ENCODE measurements at regions not wholly inside any gene's neighbourhood (a gene's known extent, or its start where the extent isn't known, plus 50 kb on each side); places are given as distances from the start of the nearest gene placed in this dataset.
"Not testable (repeated sequence)": the region's sequence is repeated elsewhere in the genome, so short reads cannot be mapped to it uniquely, and the experiment has no call there.

- H3K4me1 ChIP-seq = no peaks in the 10 kb centered on the region
- no peak overlapping the region for H3K27ac ChIP-seq
- H3K4me3 ChIP-seq = no peak overlapping the region
- H3K9me3 ChIP-seq = no peaks in the 10 kb centered on the region
- intact Hi-C loops (cut with DNase I) = no loop called here
- no peaks in the 10 kb centered on the region for H3K27me3 ChIP-seq
- no peak for DNase-seq (ENCODE audit: extremely low spot score in 2 of 2)
- TF ChIP-seq POLR2AphosphoS5 (IDR thresholded peaks at IDR 0.05; ENCODE audit: insufficient read depth in 1 of 2, low read depth in 1 of 2) = no peak
- no peak for TF ChIP-seq POLR2A (IDR thresholded peaks at IDR 0.05)
- no peak for TF ChIP-seq CTCF (IDR thresholded peaks at IDR 0.05)
- no peaks in the 10 kb centered on the region for H3K36me3 ChIP-seq
Observed at GRCh38 chr3:66642484-66642883, 141.7 kb upstream of the LRIG1 start.

- H3K27ac ChIP-seq = no peak overlapping the region
- no peak overlapping the region for H3K4me3 ChIP-seq
- TF ChIP-seq POLR2AphosphoS5 (IDR thresholded peaks at IDR 0.05; ENCODE audit: insufficient read depth in 1 of 2, low read depth in 1 of 2) = no peak
- TF ChIP-seq POLR2A (IDR thresholded peaks at IDR 0.05) = no peak
- TF ChIP-seq CTCF (IDR thresholded peaks at IDR 0.05) = no peak
- no peaks in the 10 kb centered on the region for H3K4me1 ChIP-seq
- H3K36me3 ChIP-seq = no peaks in the 10 kb centered on the region
- no peaks in the 10 kb centered on the region for H3K27me3 ChIP-seq
- intact Hi-C loops (cut with DNase I) = no loop called here
- no peak for DNase-seq (ENCODE audit: extremely low spot score in 2 of 2)
- H3K9me3 ChIP-seq = no peaks in the 10 kb centered on the region
Observed at GRCh38 chr3:66644549-66644948, 143.7 kb upstream of the LRIG1 start.

GRCh38 chr3:66648975-66649374, 148.2 kb upstream of the LRIG1 start:
- DNase-seq (ENCODE audit: extremely low spot score in 2 of 2) = no peak
- H3K27ac ChIP-seq = no peak overlapping the region
- no peaks in the 10 kb centered on the region for H3K4me1 ChIP-seq
- intact Hi-C loops (cut with DNase I) = no loop called here
- TF ChIP-seq POLR2AphosphoS5 (IDR thresholded peaks at IDR 0.05; ENCODE audit: insufficient read depth in 1 of 2, low read depth in 1 of 2) (no peak), POLR2A (IDR thresholded peaks at IDR 0.05) (no peak), CTCF (IDR thresholded peaks at IDR 0.05) (no peak)
- no peak overlapping the region for H3K4me3 ChIP-seq
- no peaks in the 10 kb centered on the region for H3K36me3 ChIP-seq
- H3K9me3 ChIP-seq = no peaks in the 10 kb centered on the region
- no peaks in the 10 kb centered on the region for H3K27me3 ChIP-seq

- H3K27me3 ChIP-seq; H3K36me3 ChIP-seq; H3K4me1 ChIP-seq; H3K27ac ChIP-seq; DNase-seq (ENCODE audit: extremely low spot score in 2 of 2); H3K4me3 ChIP-seq; H3K9me3 ChIP-seq; intact Hi-C loops (cut with DNase I): not testable (repeated sequence)
Observed at GRCh38 chr3:66651520-66651919, 150.7 kb upstream of the LRIG1 start.

- H3K27me3 ChIP-seq; intact Hi-C loops (cut with DNase I); H3K4me1 ChIP-seq; H3K4me3 ChIP-seq; H3K9me3 ChIP-seq; DNase-seq (ENCODE audit: extremely low spot score in 2 of 2); H3K27ac ChIP-seq; H3K36me3 ChIP-seq: not testable (repeated sequence)
Observed at GRCh38 chr3:66652100-66652499, 151.3 kb upstream of the LRIG1 start.

- Histone ChIP-seq H3K9me3 (no peaks in the 10 kb centered on the region), H3K4me3 (no peak overlapping the region), H3K4me1 (no peaks in the 10 kb centered on the region), H3K27me3 (no peaks in the 10 kb centered on the region), H3K27ac (no peak overlapping the region), H3K36me3 (no peaks in the 10 kb centered on the region)
- no peak for DNase-seq (ENCODE audit: extremely low spot score in 2 of 2)
- TF ChIP-seq POLR2AphosphoS5 (IDR thresholded peaks at IDR 0.05; ENCODE audit: insufficient read depth in 1 of 2, low read depth in 1 of 2) (no peak), CTCF (IDR thresholded peaks at IDR 0.05) (no peak), POLR2A (IDR thresholded peaks at IDR 0.05) (no peak)
- intact Hi-C loops (cut with DNase I) = no loop called here
Observed at GRCh38 chr3:66655044-66655443, 154.2 kb upstream of the LRIG1 start.
